Activated T-cell treated with anti-CD3 and anti-CD28 coated beads for 4 hours (primary cell): ENCODE measurements at regions not wholly inside any gene's neighbourhood (a gene's known extent, or its start where the extent isn't known, plus 50 kb on each side); places are given as distances from the start of the nearest gene placed in this dataset.

Experiments
- DNase-seq: peaks from one replicate; pipeline ENCODE4 v3.0.0-alpha.2; 2020

GRCh38 chr15:69577397-69577796 is 124.8 kb downstream of the RPLP1 start:
- no peak for DNase-seq

- no peak for DNase-seq
Measured at GRCh38 chr15:69578252-69578651, 125.6 kb downstream of the RPLP1 start.

- no peak for DNase-seq
Measured at GRCh38 chr15:69578787-69579583, 126.4 kb downstream of the RPLP1 start.

- DNase-seq, result no peak
Measured at GRCh38 chr15:69579950-69580618, 127.5 kb downstream of the RPLP1 start.

- DNase-seq, result no peak
Measured at GRCh38 chr15:69583626-69584025, 131.0 kb downstream of the RPLP1 start.

- no peak for DNase-seq
Measured at GRCh38 chr15:69585937-69586336, 133.3 kb downstream of the RPLP1 start.

GRCh38 chr15:69586721-69587120 is 134.1 kb downstream of the RPLP1 start:
- no peak for DNase-seq

- DNase-seq, result no peak
Measured at GRCh38 chr15:69587723-69588426, 135.3 kb downstream of the RPLP1 start.

- DNase-seq, result no peak
Measured at GRCh38 chr15:69590201-69590710, 137.6 kb downstream of the RPLP1 start.

- no peak for DNase-seq
Measured at GRCh38 chr15:69590932-69591524, 138.4 kb downstream of the RPLP1 start.

GRCh38 chr15:69591905-69592508 is 139.4 kb downstream of the RPLP1 start:
- DNase-seq, result no peak

GRCh38 chr15:69592954-69593353 is 140.3 kb downstream of the RPLP1 start:
- no peak for DNase-seq

- no peak for DNase-seq
Measured at GRCh38 chr15:69593488-69593887, 140.9 kb downstream of the RPLP1 start.

GRCh38 chr15:69593981-69594966 is 141.7 kb downstream of the RPLP1 start:
- DNase-seq, result no peak

- DNase-seq, result no peak
Measured at GRCh38 chr15:69595009-69595791, 142.6 kb downstream of the RPLP1 start.

- no peak for DNase-seq
Measured at GRCh38 chr15:69597061-69597592, 144.5 kb downstream of the RPLP1 start.

- no peak for DNase-seq
Measured at GRCh38 chr15:69599271-69599670, 146.7 kb downstream of the RPLP1 start.

- no peak for DNase-seq
Measured at GRCh38 chr15:69600556-69601085, 148.0 kb downstream of the RPLP1 start.

- DNase-seq, result no peak
Measured at GRCh38 chr15:69601711-69602504, 149.3 kb downstream of the RPLP1 start.
